ENCODE measurements at regions not wholly inside any gene's neighbourhood (a gene's known extent, or its start where the extent isn't known, plus 50 kb on each side); places are given as distances from the start of the nearest gene placed in this dataset.

DNA sequence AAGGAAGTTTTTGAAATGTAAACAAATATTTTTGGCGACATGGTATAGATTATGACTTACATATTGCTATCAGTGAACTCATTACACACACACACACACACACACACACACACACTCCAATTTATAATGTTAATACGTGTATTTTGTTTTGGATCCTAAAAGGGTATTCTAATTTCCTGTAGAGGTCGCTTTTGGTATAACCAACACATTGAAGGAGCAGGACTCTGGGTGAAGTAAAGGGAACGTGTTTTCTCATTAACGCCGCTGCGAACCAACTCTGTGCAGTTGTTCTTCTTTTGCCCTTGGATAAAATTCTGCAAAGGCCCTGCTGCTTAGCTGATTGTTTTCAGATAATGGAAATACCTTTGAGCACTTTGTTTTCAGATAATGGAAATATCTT is 190.4 kb downstream of the PMAIP1 start:
- H3K27me3 ChIP-seq (ENCODE audit: insufficient read depth in 3 of 3, low read length in 2 of 3): no peaks in the 10 kb centered on the region
- H3K36me3 ChIP-seq (ENCODE audit: insufficient read depth in 1 of 2, low read depth in 1 of 2): no peaks in the 10 kb centered on the region
- H3K4me3 ChIP-seq: no peak overlapping the region
- intact Hi-C loops (cut with DNase I): no loop called here
- 39 to 46% (median 45%) methylated on average over 7 of the region's 7 CpGs for WGBS, 3 donors
- DNase-seq (no peak), ATAC-seq (no peak)
- H3K9me3 ChIP-seq: no peaks in the 10 kb centered on the region
- H3K27ac ChIP-seq: no peak overlapping the region
- H3K4me1 ChIP-seq: no peaks in the 10 kb centered on the region
- TF ChIP-seq, protein P1, sequence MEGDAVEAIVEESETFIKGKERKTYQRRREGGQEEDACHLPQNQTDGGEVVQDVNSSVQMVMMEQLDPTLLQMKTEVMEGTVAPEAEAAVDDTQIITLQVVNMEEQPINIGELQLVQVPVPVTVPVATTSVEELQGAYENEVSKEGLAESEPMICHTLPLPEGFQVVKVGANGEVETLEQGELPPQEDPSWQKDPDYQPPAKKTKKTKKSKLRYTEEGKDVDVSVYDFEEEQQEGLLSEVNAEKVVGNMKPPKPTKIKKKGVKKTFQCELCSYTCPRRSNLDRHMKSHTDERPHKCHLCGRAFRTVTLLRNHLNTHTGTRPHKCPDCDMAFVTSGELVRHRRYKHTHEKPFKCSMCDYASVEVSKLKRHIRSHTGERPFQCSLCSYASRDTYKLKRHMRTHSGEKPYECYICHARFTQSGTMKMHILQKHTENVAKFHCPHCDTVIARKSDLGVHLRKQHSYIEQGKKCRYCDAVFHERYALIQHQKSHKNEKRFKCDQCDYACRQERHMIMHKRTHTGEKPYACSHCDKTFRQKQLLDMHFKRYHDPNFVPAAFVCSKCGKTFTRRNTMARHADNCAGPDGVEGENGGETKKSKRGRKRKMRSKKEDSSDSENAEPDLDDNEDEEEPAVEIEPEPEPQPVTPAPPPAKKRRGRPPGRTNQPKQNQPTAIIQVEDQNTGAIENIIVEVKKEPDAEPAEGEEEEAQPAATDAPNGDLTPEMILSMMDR (IDR thresholded peaks at IDR 0.05): no peak

DNA sequence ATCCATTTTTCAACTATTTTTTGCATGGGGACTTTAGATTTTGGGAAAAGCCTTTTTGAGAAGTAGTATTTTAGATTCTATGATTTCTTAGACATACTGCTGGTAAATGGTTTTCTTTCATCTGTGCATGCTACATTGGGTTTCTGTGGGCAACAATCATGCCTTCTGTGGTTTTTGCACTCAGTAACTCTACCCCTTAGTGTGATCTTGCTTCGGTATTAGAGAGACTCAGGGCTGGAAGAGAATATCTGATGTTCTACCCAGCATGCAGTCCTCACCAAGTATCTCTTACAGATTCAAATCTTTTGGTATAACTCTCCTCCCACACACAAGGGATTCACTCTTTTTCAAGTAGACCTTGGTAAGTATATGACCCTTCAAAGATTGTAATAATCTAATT is 183.0 kb downstream of the PMAIP1 start:
- Histone ChIP-seq H3K36me3 (ENCODE audit: insufficient read depth in 1 of 2, low read depth in 1 of 2) (no peaks in the 10 kb centered on the region), H3K27ac (no peak overlapping the region), H3K4me3 (no peak overlapping the region), H3K9me3 (peaks cover 3% of the 10 kb centered on the region), H3K27me3 (ENCODE audit: insufficient read depth in 3 of 3, low read length in 2 of 3) (no peaks in the 10 kb centered on the region), H3K4me1 (no peaks in the 10 kb centered on the region)
- DNase-seq (no peak), ATAC-seq (no peak)
- intact Hi-C loops (cut with DNase I): no loop called here
- 27 to 36% (median 31%) methylated on average over 1 of the region's 1 CpG for WGBS, 3 donors
- TF ChIP-seq, protein P1 (IDR thresholded peaks at IDR 0.05): no peak

DNA sequence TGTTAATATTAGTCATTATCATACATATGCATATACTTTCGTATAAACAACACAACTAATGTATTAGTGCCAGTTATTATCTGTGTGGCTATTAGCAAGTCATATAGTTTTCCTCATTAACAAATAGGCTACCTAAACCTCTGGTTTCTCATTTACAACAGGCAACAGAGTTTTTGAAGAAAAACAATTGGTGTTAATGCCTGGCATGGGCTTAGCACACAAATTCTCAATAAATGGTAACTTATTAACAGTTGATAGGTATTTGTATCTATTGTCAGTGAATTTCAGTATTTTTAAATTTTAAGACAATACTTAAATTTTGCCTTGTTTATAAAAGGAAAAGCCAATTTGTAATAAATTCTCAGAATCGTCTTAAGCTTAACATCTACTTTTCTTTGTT is 182.5 kb downstream of the PMAIP1 start:
- Histone ChIP-seq H3K27ac (no peak overlapping the region), H3K36me3 (ENCODE audit: insufficient read depth in 1 of 2, low read depth in 1 of 2) (no peaks in the 10 kb centered on the region), H3K4me1 (no peaks in the 10 kb centered on the region), H3K4me3 (no peak overlapping the region), H3K9me3 (peaks cover 3% of the 10 kb centered on the region), H3K27me3 (ENCODE audit: insufficient read depth in 3 of 3, low read length in 2 of 3) (no peaks in the 10 kb centered on the region)
- no peak for ATAC-seq
- TF ChIP-seq, protein P1 (IDR thresholded peaks at IDR 0.05): no peak
- intact Hi-C loops (cut with DNase I): no loop called here
- DNase-seq: no peak
- 77 to 84% (median 79%) methylated on average over 2 of the region's 2 CpGs for WGBS, 3 donors

DNA sequence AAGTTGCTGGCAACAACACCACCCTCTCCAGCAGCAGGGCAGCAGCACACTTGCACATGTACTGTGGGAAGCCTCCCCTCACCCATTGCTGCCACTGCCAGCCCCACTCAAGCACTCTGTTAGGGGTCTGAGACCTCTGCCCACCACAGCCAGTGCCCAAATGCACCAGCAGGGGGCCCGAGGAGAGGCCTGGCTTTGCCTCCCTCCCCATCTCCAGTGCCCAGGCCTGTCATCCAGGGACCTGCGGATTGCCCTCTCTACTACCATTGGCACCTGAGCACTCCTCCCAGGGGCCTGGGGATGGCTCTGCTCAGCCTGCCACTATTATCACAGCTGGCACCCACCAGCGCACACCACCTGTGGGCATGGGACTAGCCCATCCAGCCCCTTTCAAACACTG is 175.7 kb downstream of the PMAIP1 start:
- Histone ChIP-seq H3K36me3 (ENCODE audit: insufficient read depth in 1 of 2, low read depth in 1 of 2) (no peaks in the 10 kb centered on the region), H3K27me3 (ENCODE audit: insufficient read depth in 3 of 3, low read length in 2 of 3) (no peaks in the 10 kb centered on the region), H3K9me3 (peaks cover 3% of the 10 kb centered on the region), H3K27ac (no peak overlapping the region), H3K4me1 (no peaks in the 10 kb centered on the region), H3K4me3 (no peak overlapping the region)
- WGBS, 3 donors: 78 to 89% (median 86%) methylated on average over 3 of the region's 3 CpGs
- intact Hi-C loops (cut with DNase I): no loop called here
- no peak for DNase-seq
- ATAC-seq: no peak
- TF ChIP-seq, protein P1 (IDR thresholded peaks at IDR 0.05): no peak

DNA sequence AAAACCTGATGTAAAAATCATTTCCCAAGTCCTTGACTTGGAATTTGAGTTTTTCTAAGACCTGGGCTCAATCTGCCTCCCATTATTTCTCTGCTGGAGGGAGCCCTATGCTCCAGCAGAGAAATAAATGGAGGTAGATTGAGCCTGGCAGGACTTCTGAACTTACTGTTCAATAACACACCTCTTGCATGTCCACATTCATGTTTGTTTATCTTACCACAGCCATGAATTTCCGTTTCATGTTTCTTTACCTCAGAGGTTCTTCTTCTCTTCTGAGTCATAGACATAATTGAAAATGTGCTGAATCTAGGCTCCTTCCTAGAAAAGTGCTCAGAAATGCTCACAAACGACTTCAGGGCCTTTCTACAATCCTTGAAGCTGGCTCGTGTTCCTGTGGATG is 170.8 kb downstream of the PMAIP1 start:
- no peaks in the 10 kb centered on the region for H3K4me1 ChIP-seq
- WGBS, 3 donors: 48 to 58% (median 48%) methylated on average over 3 of the region's 3 CpGs
- intact Hi-C loops (cut with DNase I): no loop called here
- H3K4me3 ChIP-seq: no peak overlapping the region
- no peaks in the 10 kb centered on the region for H3K36me3 ChIP-seq (ENCODE audit: insufficient read depth in 1 of 2, low read depth in 1 of 2)
- H3K27ac ChIP-seq: no peak overlapping the region
- DNase-seq (no peak), ATAC-seq (no peak)
- TF ChIP-seq, protein P1 (IDR thresholded peaks at IDR 0.05): no peak
- no peaks in the 10 kb centered on the region for H3K9me3 ChIP-seq
- no peaks in the 10 kb centered on the region for H3K27me3 ChIP-seq (ENCODE audit: insufficient read depth in 3 of 3, low read length in 2 of 3)

Measured in psoas muscle (tissue), 7 donors.